HFFc6 (cell line): ENCODE measurements at regions not wholly inside any gene's neighbourhood (a gene's known extent, or its start where the extent isn't known, plus 50 kb on each side); places are given as distances from the start of the nearest gene placed in this dataset.

Source experiments
- DNase-seq: peaks from one replicate; pipeline ENCODE4 v3.0.0-alpha.2; 2018
- H3K27ac Mint-ChIP-seq: 2 replicates; pipeline ENCODE4 v1.8.0; 2020; ENCODE audit warnings: mild to moderate bottlenecking, mixed read lengths
- H3K27me3 Mint-ChIP-seq: 2 replicates; pipeline ENCODE4 v1.8.0; 2021; ENCODE audit warnings: mild to moderate bottlenecking, moderate library complexity, mixed read lengths; ENCODE audit not compliant: insufficient read depth
- H3K36me3 Mint-ChIP-seq: 2 replicates; pipeline ENCODE4 v1.8.0; 2021; ENCODE audit warnings: low read depth, mixed read lengths
- H3K4me1 Mint-ChIP-seq: 2 replicates; pipeline ENCODE4 v1.8.0; 2020; ENCODE audit warnings: low read depth, mixed read lengths
- H3K4me3 Mint-ChIP-seq: 2 replicates; pipeline ENCODE4 v1.8.0; 2020; ENCODE audit warnings: mild to moderate bottlenecking, moderate library complexity, mixed read lengths
- H3K9me3 Mint-ChIP-seq: 2 replicates; pipeline ENCODE4 v1.8.0; 2020; ENCODE audit warnings: mild to moderate bottlenecking, mixed read lengths
- CTCF ChIP-seq: fragments of 200-600 bp; sonication (generic); IDR thresholded peaks from 2 replicates; pipeline ENCODE4 v1.5.0; 2021; ENCODE audit warnings: antibody characterized with exemption, mild to moderate bottlenecking

DNA sequence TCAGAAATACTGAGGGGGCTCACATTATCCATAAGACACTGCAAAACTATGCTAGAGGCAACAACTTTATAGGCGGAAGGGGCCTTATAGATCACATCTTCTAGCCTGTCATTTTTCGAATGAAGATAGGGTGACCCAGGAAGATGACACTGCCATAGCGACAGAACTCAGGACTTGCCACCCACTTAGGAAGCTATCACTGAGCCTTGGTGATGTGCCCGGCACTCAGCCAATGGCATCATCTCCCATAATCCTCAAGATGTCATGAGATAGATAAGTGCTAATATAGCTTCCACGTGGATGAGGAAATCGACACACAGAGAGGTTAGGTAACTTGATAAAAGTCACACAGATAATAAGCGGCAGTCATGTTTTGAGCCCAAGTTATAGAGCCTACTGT, 346.6 kb downstream of the DHX15 start:
- no peak overlapping the region for H3K4me3 Mint-ChIP-seq
- no peak for TF ChIP-seq CTCF
- H3K36me3 Mint-ChIP-seq = no peaks in the 10 kb centered on the region
- H3K27ac Mint-ChIP-seq = no peak overlapping the region
- H3K27me3 Mint-ChIP-seq = no peaks in the 10 kb centered on the region
- H3K9me3 Mint-ChIP-seq = peaks cover 19% of the 10 kb centered on the region
- H3K4me1 Mint-ChIP-seq = no peaks in the 10 kb centered on the region
- DNase-seq = no peak

- Mint-ChIP-seq H3K9me3 (peaks cover 13% of the 10 kb centered on the region; the same call in 1 of the 2 replicates), H3K27ac (no peak overlapping the region), H3K27me3 (no peaks in the 10 kb centered on the region; the same call in 1 of the 2 replicates), H3K4me1 (no peaks in the 10 kb centered on the region), H3K36me3 (no peaks in the 10 kb centered on the region), H3K4me3 (no peak overlapping the region)
- DNase-seq = no peak
- no peak for TF ChIP-seq CTCF
These were observed 346.7 kb upstream of the PPARGC1A start for GRCh38 chr4:24236532-24236931.

- Mint-ChIP-seq H3K27me3 (no peaks in the 10 kb centered on the region; the same call in 1 of the 2 replicates), H3K9me3 (peaks cover 13% of the 10 kb centered on the region; the same call in 1 of the 2 replicates), H3K4me3 (no peak overlapping the region), H3K27ac (no peak overlapping the region), H3K4me1 (no peaks in the 10 kb centered on the region), H3K36me3 (no peaks in the 10 kb centered on the region)
- no peak for TF ChIP-seq CTCF
- no peak for DNase-seq
These were observed 346.3 kb upstream of the PPARGC1A start for GRCh38 chr4:24236120-24236519.

GRCh38 chr4:24235618-24236017, 345.8 kb upstream of the PPARGC1A start:
- peaks cover 15% of the 10 kb centered on the region; the same call in 1 of the 2 replicates for H3K9me3 Mint-ChIP-seq
- no peak for TF ChIP-seq CTCF
- H3K4me3 Mint-ChIP-seq = no peak overlapping the region
- no peak for DNase-seq
- H3K4me1 Mint-ChIP-seq = no peaks in the 10 kb centered on the region
- H3K36me3 Mint-ChIP-seq = no peaks in the 10 kb centered on the region
- H3K27me3 Mint-ChIP-seq = no peaks in the 10 kb centered on the region; the same call in none of the 2 replicates
- H3K27ac Mint-ChIP-seq = no peak overlapping the region

DNA sequence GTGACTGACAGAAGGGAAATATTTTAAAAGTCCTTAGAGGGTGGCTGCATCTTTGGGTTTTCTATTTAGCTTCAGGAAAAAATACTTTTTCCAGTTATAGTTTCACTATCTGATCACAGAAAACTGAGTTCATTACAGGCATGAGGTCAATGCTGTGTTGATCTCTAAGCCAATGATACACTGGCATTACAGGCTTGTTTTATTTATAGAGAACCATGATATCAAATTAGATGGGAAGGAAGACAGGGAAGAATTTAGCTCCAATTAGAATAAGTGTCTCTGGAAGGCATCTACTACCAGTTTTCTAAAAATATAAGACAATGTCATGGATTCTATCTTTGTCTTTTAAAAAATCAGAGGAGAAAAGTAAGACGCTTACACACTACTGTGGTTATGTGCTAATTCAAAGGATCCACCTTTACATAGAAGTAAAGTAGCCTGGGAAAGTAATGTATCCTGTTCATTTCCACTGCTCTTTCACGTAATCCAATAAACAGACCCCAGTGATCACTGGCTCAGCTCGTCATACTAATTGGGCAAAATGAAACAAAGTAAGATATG, 344.5 kb upstream of the PPARGC1A start:
- peaks cover 24% of the 10 kb centered on the region; the same call in 1 of the 2 replicates for H3K9me3 Mint-ChIP-seq
- TF ChIP-seq CTCF = no peak
- H3K27me3 Mint-ChIP-seq = no peaks in the 10 kb centered on the region; the same call in none of the 2 replicates
- no peaks in the 10 kb centered on the region for H3K36me3 Mint-ChIP-seq
- H3K4me1 Mint-ChIP-seq = no peaks in the 10 kb centered on the region
- no peak for DNase-seq
- no peak overlapping the region for H3K27ac Mint-ChIP-seq
- H3K4me3 Mint-ChIP-seq = no peak overlapping the region
